ENCODE measurements at regions not wholly inside any gene's neighbourhood (a gene's known extent, or its start where the extent isn't known, plus 50 kb on each side); places are given as distances from the start of the nearest gene placed in this dataset.

- WGBS (ENCODE audit: low lambda C conversion rate): 68% methylated on average over 3 of the region's 3 CpGs
- no peaks in the 10 kb centered on the region for H3F3A ChIP-seq (replicated peaks; ENCODE audit: insufficient read depth)
- TF ChIP-seq FOXJ3 (CRISPR knock-in tag; IDR thresholded peaks at IDR 0.05) (no peak), FOXM1 (IDR thresholded peaks at IDR 0.05; ENCODE audit: low read depth) (no peak), RCOR1 (IDR thresholded peaks at IDR 0.05; ENCODE audit: low read length) (no peak), CHD2 (IDR thresholded peaks at IDR 0.05; ENCODE audit: low read length, partially characterized antibody) (no peak), EZH2phosphoT487 (IDR thresholded peaks at IDR 0.05; ENCODE audit: borderline replicate concordance, low read depth) (no peak), YY1 (IDR thresholded peaks at IDR 0.05; ENCODE audit: low read depth) (no peak), RFX5 (IDR thresholded peaks at IDR 0.05; ENCODE audit: low read length) (no peak), TEAD4 (IDR thresholded peaks at IDR 0.05; ENCODE audit: borderline replicate concordance, insufficient read depth) (no peak), MAX (IDR thresholded peaks at IDR 0.05; ENCODE audit: low read depth) (no peak), NFIC (IDR thresholded peaks at IDR 0.05; ENCODE audit: borderline replicate concordance) (no peak), MEF2A (IDR thresholded peaks at IDR 0.05; ENCODE audit: borderline replicate concordance, low read depth) (no peak), ZBTB33 (IDR thresholded peaks at IDR 0.05; ENCODE audit: borderline replicate concordance, low read depth) (no peak), POLR2AphosphoS5 (IDR thresholded peaks at IDR 0.05; ENCODE audit: low read depth, low read length) (no peak), USF2 (IDR thresholded peaks at IDR 0.05; ENCODE audit: borderline replicate concordance, low read depth, low read length) (no peak), REST (IDR thresholded peaks at IDR 0.05; ENCODE audit: low read depth, low read length) (no peak), CTCF (IDR thresholded peaks at IDR 0.05) (no peak), TAF1 (IDR thresholded peaks at IDR 0.05; ENCODE audit: borderline replicate concordance, low read depth, low read length) (no peak), USF1 (IDR thresholded peaks at IDR 0.05; ENCODE audit: borderline replicate concordance, low read depth) (no peak), JUND (IDR thresholded peaks at IDR 0.05) (no peak)
- H3K4me3 ChIP-seq (ENCODE audit: low read depth in 2 of 2, low read length in 1 of 2): no peak overlapping the region
- H2AFZ ChIP-seq (ENCODE audit: low read depth): no peak overlapping the region
- H3K4me2 ChIP-seq: no peak overlapping the region
- no peaks in the 10 kb centered on the region for H3K9me3 ChIP-seq
- H3K27me3 ChIP-seq (ENCODE audit: insufficient read depth): no peaks in the 10 kb centered on the region
- no peaks in the 10 kb centered on the region for H3K9me2 ChIP-seq
- H3K4me1 ChIP-seq (ENCODE audit: control insufficient read depth in 1 of 2, insufficient read depth in 2 of 2, low read depth in 1 of 2, low read length in 1 of 2): peaks cover 0 to 3% of the 10 kb centered on the region in 2 experiments; a peak in 2 of 4 replicates
- ChIA-PET POLR2A (no interaction called here), CTCF (no interaction called here)
- no peak for DNase-seq
- H3K27ac ChIP-seq (ENCODE audit: low read depth in 2 of 2, low read length in 1 of 2): no peak overlapping the region
- H3K79me2 ChIP-seq (ENCODE audit: insufficient read depth): no peaks in the 10 kb centered on the region
- no peaks in the 10 kb centered on the region for H3K36me3 ChIP-seq (replicated peaks in 1 of 2; ENCODE audit: control insufficient read depth in 1 of 2, insufficient read depth in 2 of 2, low read length in 1 of 2)
- no peaks in the 10 kb centered on the region for H4K20me1 ChIP-seq (ENCODE audit: insufficient read depth)
- H3K9ac ChIP-seq: no peak overlapping the region
These were observed 261.8 kb downstream of the GAS1 start for GRCh38 chr9:86685556-86685955.

Data from SK-N-SH (cell line).